H9 (cell line): ENCODE measurements at regions not wholly inside any gene's neighbourhood (a gene's known extent, or its start where the extent isn't known, plus 50 kb on each side); places are given as distances from the start of the nearest gene placed in this dataset.

Experiments used
- DNase-seq: peaks from one replicate; pipeline ENCODE4 v3.0.0-alpha.2; 2017
- H2AFZ ChIP-seq: one replicate; pipeline ENCODE4 v1.6.1; 2013; ENCODE audit warnings: mild to moderate bottlenecking, low read length, control low read depth, moderate library complexity
- H2AK5ac ChIP-seq: 2 replicates; pipeline ENCODE4 v1.6.1; 2013; ENCODE audit warnings: low read length, control low read depth, mixed read lengths; ENCODE audit not compliant: insufficient read length
- H2BK120ac ChIP-seq: one replicate; pipeline ENCODE4 v1.6.1; 2013; ENCODE audit warnings: low read depth, mild to moderate bottlenecking, low read length, control low read depth, inconsistent platforms; ENCODE audit not compliant: poor library complexity, severe bottlenecking
- H2BK12ac ChIP-seq: 2 replicates; pipeline ENCODE4 v1.6.1; 2013; ENCODE audit warnings: low read length, control low read depth, mixed read lengths, low read depth; ENCODE audit not compliant: insufficient read length
- H2BK15ac ChIP-seq: 2 replicates; pipeline ENCODE4 v1.6.1; 2013; ENCODE audit warnings: low read depth, low read length, control low read depth
- H2BK20ac ChIP-seq: one replicate; pipeline ENCODE4 v1.6.1; 2013; ENCODE audit warnings: low read depth, mild to moderate bottlenecking, low read length, control low read depth, inconsistent platforms; ENCODE audit not compliant: poor library complexity, severe bottlenecking
- H2BK5ac ChIP-seq: 2 replicates; pipeline ENCODE4 v1.6.1; 2013; ENCODE audit warnings: low read length, control low read depth, mixed read lengths; ENCODE audit not compliant: insufficient read length
- H3K14ac ChIP-seq: 2 replicates; pipeline ENCODE4 v1.6.1; 2013; ENCODE audit warnings: low read length, control low read depth; ENCODE audit not compliant: insufficient read depth
- H3K18ac ChIP-seq: 2 replicates; pipeline ENCODE4 v1.6.1; 2013; ENCODE audit warnings: low read depth, mild to moderate bottlenecking, mixed read lengths, low read length, control low read depth; ENCODE audit not compliant: insufficient read length
- H3K23ac ChIP-seq: 2 replicates; pipeline ENCODE4 v1.6.1; 2013; ENCODE audit warnings: low read length, control low read depth, mixed read lengths, low read depth; ENCODE audit not compliant: insufficient read length
- H3K23me2 ChIP-seq: 2 replicates; pipeline ENCODE4 v1.6.1; 2013; ENCODE audit warnings: low read depth, mild to moderate bottlenecking, mixed read lengths, low read length, control low read depth; ENCODE audit not compliant: insufficient read length, poor library complexity, severe bottlenecking
- H3K27ac ChIP-seq: 2 replicates; pipeline ENCODE4 v1.5.1; 2013; ENCODE audit warnings: low read length, control low read depth, mixed read lengths, low read depth; ENCODE audit not compliant: insufficient read length
- H3K27me3 ChIP-seq: 2 replicates; pipeline ENCODE4 v1.6.1; 2013; ENCODE audit warnings: low read length, control low read depth, inconsistent platforms; ENCODE audit not compliant: insufficient read depth
- H3K4ac ChIP-seq: 2 replicates; pipeline ENCODE4 v1.6.1; 2013; ENCODE audit warnings: low read depth, mild to moderate bottlenecking, control low read depth, inconsistent platforms, low read length, moderate library complexity
- H3K4me1 ChIP-seq: 2 replicates; pipeline ENCODE4 v1.6.1; 2013; ENCODE audit warnings: low read length, control low read depth, inconsistent platforms; ENCODE audit not compliant: insufficient read depth
- H3K4me2 ChIP-seq: 2 replicates; pipeline ENCODE4 v1.6.1; 2013; ENCODE audit warnings: low read length, control low read depth, mixed read lengths; ENCODE audit not compliant: insufficient read length, insufficient read depth
- H3K56ac ChIP-seq: 2 replicates; pipeline ENCODE4 v1.6.1; 2013; ENCODE audit warnings: low read depth, mild to moderate bottlenecking, mixed read lengths, low read length, control low read depth; ENCODE audit not compliant: insufficient read length
- H3K79me1 ChIP-seq: 2 replicates; pipeline ENCODE4 v1.6.1; 2013; ENCODE audit warnings: low read depth, mild to moderate bottlenecking, moderate library complexity, low read length, control low read depth, inconsistent platforms; ENCODE audit not compliant: insufficient read depth, poor library complexity, severe bottlenecking
- H3K79me2 ChIP-seq: 2 replicates; pipeline ENCODE4 v1.6.1; 2013; ENCODE audit warnings: low read length, control low read depth, inconsistent platforms; ENCODE audit not compliant: insufficient read depth
- H3K9ac ChIP-seq: 2 replicates; pipeline ENCODE4 v1.6.1; 2013; ENCODE audit warnings: low read length, control low read depth, mixed read lengths; ENCODE audit not compliant: insufficient read length; ENCODE audit errors: extremely low read depth
- H3K9me3 ChIP-seq: one replicate; pipeline ENCODE4 v1.6.1; 2013; ENCODE audit warnings: low read depth, low read length, inconsistent platforms; ENCODE audit not compliant: control insufficient read depth
- H3T11ph ChIP-seq: one replicate; pipeline ENCODE4 v1.6.1; 2013; ENCODE audit warnings: mild to moderate bottlenecking, low read length, control low read depth, inconsistent platforms
- H4K20me1 ChIP-seq: one replicate; pipeline ENCODE4 v1.6.1; 2013; ENCODE audit not compliant: control insufficient read depth, insufficient read length, insufficient read depth
- H4K5ac ChIP-seq: 2 replicates; pipeline ENCODE4 v1.6.1; 2013; ENCODE audit warnings: low read depth, mild to moderate bottlenecking, mixed read lengths, low read length, control low read depth; ENCODE audit not compliant: insufficient read length
- H4K8ac ChIP-seq: replicated peaks from 2 replicates; pipeline ENCODE4 v1.6.1; 2013; ENCODE audit warnings: low read length, control low read depth, mixed read lengths, low read depth; ENCODE audit not compliant: insufficient read length
- H4K91ac ChIP-seq: 2 replicates; pipeline ENCODE4 v1.6.1; 2013; ENCODE audit warnings: low read depth, mild to moderate bottlenecking, moderate library complexity, mixed read lengths, low read length, control low read depth; ENCODE audit not compliant: insufficient read length
- H3K27ac Mint-ChIP-seq, 3 experiments: 2 replicates in 2 of 3; 3 replicates in 1 of 3; pipeline ENCODE4 v1.8.0; 2020 to 2021; ENCODE audit warnings: mixed read lengths in 3 of 3, mild to moderate bottlenecking in 1 of 3, moderate library complexity in 1 of 3
- H3K27me3 Mint-ChIP-seq: 2 replicates; pipeline ENCODE4 v1.8.0; 2021; ENCODE audit warnings: low read depth, mild to moderate bottlenecking, moderate library complexity, mixed read lengths
- H3K36me3 Mint-ChIP-seq, 3 experiments: 2 replicates in 2 of 3; 3 replicates in 1 of 3; pipeline ENCODE4 v1.8.0; 2020 to 2021; ENCODE audit warnings: low read depth in 3 of 3, mixed read lengths in 3 of 3; ENCODE audit not compliant: insufficient read depth in 1 of 3
- H3K4me1 Mint-ChIP-seq, 2 experiments: 2 replicates each; pipeline ENCODE4 v1.8.0; 2020; ENCODE audit warnings: mixed read lengths in 2 of 2
- H3K4me3 Mint-ChIP-seq, 2 experiments: 2 replicates in 1 of 2; 3 replicates in 1 of 2; pipeline ENCODE4 v1.8.0; 2020 to 2021; ENCODE audit warnings: mild to moderate bottlenecking in 2 of 2, mixed read lengths in 2 of 2, moderate library complexity in 1 of 2
- H3K9me3 Mint-ChIP-seq, 2 experiments: 2 replicates in 1 of 2; 3 replicates in 1 of 2; pipeline ENCODE4 v1.8.0; 2020; ENCODE audit warnings: mild to moderate bottlenecking in 2 of 2, mixed read lengths in 2 of 2, moderate library complexity in 1 of 2
- CTCF ChIP-seq: fragments of 200-600 bp; sonication (generic); conservative IDR thresholded peaks from 3 replicates; pipeline ENCODE4 v1.8.0; 2021; ENCODE audit warnings: antibody characterized with exemption, mild to moderate bottlenecking
- WGBS: extraction: QIAGEN DNeasy Blood & Tissue Kit; methylation state at CpG from one replicate; pipeline ENCODE4 v1.1.7; 2013; ENCODE audit warnings: missing lambda C conversion rate, low lambda C conversion rate, mixed read lengths; ENCODE audit not compliant: insufficient read length; ENCODE audit errors: extremely low coverage; 5-methylcytosine and 5-hydroxymethylcytosine counted together

- H2AFZ ChIP-seq, result no peak overlapping the region
- no peak overlapping the region for H4K91ac ChIP-seq
- Mint-ChIP-seq H3K27me3 (no peaks in the 10 kb centered on the region), H3K4me1 (peaks cover 7 to 11% of the 10 kb centered on the region in 2 experiments), H3K9me3 (no peaks in the 10 kb centered on the region), H3K27ac (no peak overlapping the region), H3K4me3 (no peak overlapping the region), H3K36me3 (no peaks in the 10 kb centered on the region)
- no peaks in the 10 kb centered on the region for H4K20me1 ChIP-seq
- no peaks in the 10 kb centered on the region for H3K79me2 ChIP-seq
- H3K56ac ChIP-seq, result no peak overlapping the region
- H3K4me2 ChIP-seq, result no peak overlapping the region
- H3K14ac ChIP-seq, result no peak overlapping the region
- no peaks in the 10 kb centered on the region for H3K23me2 ChIP-seq
- H3K27me3 ChIP-seq, result no peaks in the 10 kb centered on the region
- H2BK15ac ChIP-seq, result no peak overlapping the region
- no peak overlapping the region for H2AK5ac ChIP-seq
- H3K4ac ChIP-seq, result no peak overlapping the region
- H2BK12ac ChIP-seq, result no peak overlapping the region
- no peak overlapping the region for H2BK5ac ChIP-seq
- no peak overlapping the region for H3K9ac ChIP-seq
- no CpG with 5 or more reads among the region's 3 CpGs for WGBS
- no peaks in the 10 kb centered on the region for H3K9me3 ChIP-seq
- no peak overlapping the region for H3K27ac ChIP-seq
- no peak overlapping the region for H2BK20ac ChIP-seq
- no peak overlapping the region for H4K5ac ChIP-seq
- no peak for DNase-seq
- TF ChIP-seq CTCF, result no peak
- no peak overlapping the region for H4K8ac ChIP-seq
- H2BK120ac ChIP-seq, result no peak overlapping the region
- no peaks in the 10 kb centered on the region for H3K79me1 ChIP-seq
- no peak overlapping the region for H3K18ac ChIP-seq
- H3K4me1 ChIP-seq, result 0 out of 2 replicates have a peak, but pooled peaks cover 2% of the 10 kb centered on the region
- H3K23ac ChIP-seq, result no peak overlapping the region
- no peak overlapping the region for H3T11ph ChIP-seq
Measured at GRCh38 chr10:88115407-88115806, 252.0 kb downstream of the PTEN start.
